ENCODE measurements at regions not wholly inside any gene's neighbourhood (a gene's known extent, or its start where the extent isn't known, plus 50 kb on each side); places are given as distances from the start of the nearest gene placed in this dataset.

DNA sequence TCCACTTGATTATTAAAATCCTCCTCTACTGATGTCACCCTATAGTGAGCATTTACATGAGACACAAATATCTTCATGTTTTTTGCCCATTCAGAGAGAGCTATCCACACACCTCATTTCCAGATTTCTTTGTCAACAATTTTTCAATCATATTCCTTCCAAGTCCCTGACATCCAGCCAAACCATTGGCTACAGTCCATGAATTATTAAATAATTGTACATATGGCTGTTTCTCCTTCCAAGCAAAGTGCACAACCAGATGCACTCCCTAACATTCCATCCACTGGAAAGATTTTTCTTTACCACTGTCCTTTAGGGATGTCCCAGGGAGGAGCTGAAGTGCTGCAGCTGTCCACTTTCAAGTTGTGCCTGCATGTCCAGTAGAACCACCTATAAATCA lies 328.0 kb upstream of the MDFIC2 start:
- TF ChIP-seq, protein P1, sequence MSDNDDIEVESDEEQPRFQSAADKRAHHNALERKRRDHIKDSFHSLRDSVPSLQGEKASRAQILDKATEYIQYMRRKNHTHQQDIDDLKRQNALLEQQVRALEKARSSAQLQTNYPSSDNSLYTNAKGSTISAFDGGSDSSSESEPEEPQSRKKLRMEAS (IDR thresholded peaks at IDR 0.05): no peak
- TF ChIP-seq YY1 (IDR thresholded peaks at IDR 0.05; ENCODE audit: low read depth) (no peak), EP300 (IDR thresholded peaks at IDR 0.05; ENCODE audit: borderline replicate concordance) (no peak), CREB1 (IDR thresholded peaks at IDR 0.05; ENCODE audit: low read depth) (no peak), ZBTB7A (IDR thresholded peaks at IDR 0.05; ENCODE audit: low read depth) (no peak), USF1 (IDR thresholded peaks at IDR 0.05) (no peak), RAD21 (IDR thresholded peaks at IDR 0.05; ENCODE audit: low read depth) (no peak), TCF12 (IDR thresholded peaks at IDR 0.05; ENCODE audit: low read depth) (no peak)
- TF ChIP-seq, protein P2, sequence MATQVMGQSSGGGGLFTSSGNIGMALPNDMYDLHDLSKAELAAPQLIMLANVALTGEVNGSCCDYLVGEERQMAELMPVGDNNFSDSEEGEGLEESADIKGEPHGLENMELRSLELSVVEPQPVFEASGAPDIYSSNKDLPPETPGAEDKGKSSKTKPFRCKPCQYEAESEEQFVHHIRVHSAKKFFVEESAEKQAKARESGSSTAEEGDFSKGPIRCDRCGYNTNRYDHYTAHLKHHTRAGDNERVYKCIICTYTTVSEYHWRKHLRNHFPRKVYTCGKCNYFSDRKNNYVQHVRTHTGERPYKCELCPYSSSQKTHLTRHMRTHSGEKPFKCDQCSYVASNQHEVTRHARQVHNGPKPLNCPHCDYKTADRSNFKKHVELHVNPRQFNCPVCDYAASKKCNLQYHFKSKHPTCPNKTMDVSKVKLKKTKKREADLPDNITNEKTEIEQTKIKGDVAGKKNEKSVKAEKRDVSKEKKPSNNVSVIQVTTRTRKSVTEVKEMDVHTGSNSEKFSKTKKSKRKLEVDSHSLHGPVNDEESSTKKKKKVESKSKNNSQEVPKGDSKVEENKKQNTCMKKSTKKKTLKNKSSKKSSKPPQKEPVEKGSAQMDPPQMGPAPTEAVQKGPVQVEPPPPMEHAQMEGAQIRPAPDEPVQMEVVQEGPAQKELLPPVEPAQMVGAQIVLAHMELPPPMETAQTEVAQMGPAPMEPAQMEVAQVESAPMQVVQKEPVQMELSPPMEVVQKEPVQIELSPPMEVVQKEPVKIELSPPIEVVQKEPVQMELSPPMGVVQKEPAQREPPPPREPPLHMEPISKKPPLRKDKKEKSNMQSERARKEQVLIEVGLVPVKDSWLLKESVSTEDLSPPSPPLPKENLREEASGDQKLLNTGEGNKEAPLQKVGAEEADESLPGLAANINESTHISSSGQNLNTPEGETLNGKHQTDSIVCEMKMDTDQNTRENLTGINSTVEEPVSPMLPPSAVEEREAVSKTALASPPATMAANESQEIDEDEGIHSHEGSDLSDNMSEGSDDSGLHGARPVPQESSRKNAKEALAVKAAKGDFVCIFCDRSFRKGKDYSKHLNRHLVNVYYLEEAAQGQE (IDR thresholded peaks at IDR 0.05; ENCODE audit: low read depth): no peak
